ENCODE measurements at regions not wholly inside any gene's neighbourhood (a gene's known extent, or its start where the extent isn't known, plus 50 kb on each side); places are given as distances from the start of the nearest gene placed in this dataset.

- no peak; the same call in 1 of the 2 replicates for TF ChIP-seq SIN3A (IDR thresholded peaks at IDR 0.05; ENCODE audit: borderline replicate concordance, insufficient read depth, low read length)
- no peak for TF ChIP-seq POLR2AphosphoS5 (IDR thresholded peaks at IDR 0.05; ENCODE audit: low read depth, low read length)
- no peak for TF ChIP-seq REST (IDR thresholded peaks at IDR 0.05; ENCODE audit: insufficient read depth in 1 of 2, low read depth in 2 of 2, low read length in 2 of 2)
- no peak for TF ChIP-seq TAF1 (IDR thresholded peaks at IDR 0.05; ENCODE audit: borderline replicate concordance, insufficient read depth, low read length)
Observed at GRCh38 chr6:40912158-40912946, 126.7 kb downstream of the UNC5CL start.

Measured in PFSK-1 (cell line).